OCI-LY1 (cell line): ENCODE measurements at regions not wholly inside any gene's neighbourhood (a gene's known extent, or its start where the extent isn't known, plus 50 kb on each side); places are given as distances from the start of the nearest gene placed in this dataset.

Experiments used
- EZH2 ChIP-seq: fragments of 200-600 bp; sonication (generic), shearing (Covaris generic); IDR thresholded peaks from 2 replicates; pipeline ENCODE4 v1.8.0; 2017; ENCODE audit warnings: borderline replicate concordance, mixed run types, mild to moderate bottlenecking, antibody characterized with exemption, low read length, moderate library complexity, mixed read lengths
- TF ChIP-seq, protein P1 (sequence below): fragments of 200-600 bp; sonication (generic), shearing (Covaris generic); IDR thresholded peaks from 2 replicates; pipeline ENCODE4 v1.5.1; 2017; ENCODE audit warnings: mild to moderate bottlenecking, antibody characterized with exemption, low read length, moderate library complexity, mixed read lengths

DNA sequence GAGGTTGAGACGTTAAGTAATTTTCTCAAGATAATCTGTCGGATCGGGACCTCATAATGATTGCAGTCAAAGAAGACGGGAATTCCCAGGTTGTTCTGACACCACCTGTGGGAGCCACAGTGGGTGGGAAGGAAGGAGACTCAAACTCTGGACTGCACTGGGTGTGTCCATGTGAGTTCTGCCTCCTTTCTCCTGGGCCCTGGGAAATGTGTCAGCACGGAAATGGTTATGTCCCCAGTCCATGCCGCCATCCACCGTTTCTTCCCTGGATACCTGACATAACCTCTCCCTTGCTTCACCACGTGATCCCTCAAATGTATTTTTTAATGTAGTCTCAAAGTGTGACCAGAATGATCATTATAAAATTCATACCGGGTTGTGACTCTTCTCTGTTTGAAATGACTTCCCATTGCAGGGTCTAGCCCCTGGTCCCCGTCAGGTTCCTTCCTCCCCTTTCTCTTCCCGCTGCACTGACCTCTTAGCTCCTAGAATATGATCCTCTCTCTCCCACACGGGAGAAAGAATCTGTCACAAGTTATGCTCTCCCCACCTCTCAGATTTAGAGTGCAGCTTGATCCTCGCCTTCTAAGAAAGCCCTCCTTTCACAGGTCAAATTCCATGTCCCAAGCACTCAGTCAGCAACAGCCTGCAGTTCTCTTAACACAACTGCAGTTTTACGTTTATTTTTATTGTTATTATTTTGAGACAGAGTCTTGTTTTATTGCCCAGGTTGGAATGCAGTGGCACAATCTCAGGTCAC, 820.0 kb upstream of the EEF2KMT start:
- TF ChIP-seq, protein P1, sequence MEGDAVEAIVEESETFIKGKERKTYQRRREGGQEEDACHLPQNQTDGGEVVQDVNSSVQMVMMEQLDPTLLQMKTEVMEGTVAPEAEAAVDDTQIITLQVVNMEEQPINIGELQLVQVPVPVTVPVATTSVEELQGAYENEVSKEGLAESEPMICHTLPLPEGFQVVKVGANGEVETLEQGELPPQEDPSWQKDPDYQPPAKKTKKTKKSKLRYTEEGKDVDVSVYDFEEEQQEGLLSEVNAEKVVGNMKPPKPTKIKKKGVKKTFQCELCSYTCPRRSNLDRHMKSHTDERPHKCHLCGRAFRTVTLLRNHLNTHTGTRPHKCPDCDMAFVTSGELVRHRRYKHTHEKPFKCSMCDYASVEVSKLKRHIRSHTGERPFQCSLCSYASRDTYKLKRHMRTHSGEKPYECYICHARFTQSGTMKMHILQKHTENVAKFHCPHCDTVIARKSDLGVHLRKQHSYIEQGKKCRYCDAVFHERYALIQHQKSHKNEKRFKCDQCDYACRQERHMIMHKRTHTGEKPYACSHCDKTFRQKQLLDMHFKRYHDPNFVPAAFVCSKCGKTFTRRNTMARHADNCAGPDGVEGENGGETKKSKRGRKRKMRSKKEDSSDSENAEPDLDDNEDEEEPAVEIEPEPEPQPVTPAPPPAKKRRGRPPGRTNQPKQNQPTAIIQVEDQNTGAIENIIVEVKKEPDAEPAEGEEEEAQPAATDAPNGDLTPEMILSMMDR = no peak
- TF ChIP-seq EZH2 = no peak
